ENCODE measurements at regions not wholly inside any gene's neighbourhood (a gene's known extent, or its start where the extent isn't known, plus 50 kb on each side); places are given as distances from the start of the nearest gene placed in this dataset.

GRCh38 chr2:194182888-194183287, 1474.1 kb upstream of the SLC39A10 start:
- Histone ChIP-seq H3K4me3 (ENCODE audit: severe bottlenecking) (no peak overlapping the region), H3K36me3 (ENCODE audit: low read depth) (no peaks in the 10 kb centered on the region), H3K9me3 (ENCODE audit: severe bottlenecking) (no peaks in the 10 kb centered on the region), H3K27ac (ENCODE audit: poor library complexity, severe bottlenecking) (no peak overlapping the region), H3K27me3 (ENCODE audit: insufficient read depth, poor library complexity, severe bottlenecking) (no peaks in the 10 kb centered on the region), H3K4me1 (ENCODE audit: insufficient read depth, poor library complexity, severe bottlenecking) (no peaks in the 10 kb centered on the region)
- ATAC-seq (ENCODE audit: low read depth) (no peak), DNase-seq (ENCODE audit: low spot score) (no peak)
- TF ChIP-seq CTCF (IDR thresholded peaks at IDR 0.05; ENCODE audit: poor library complexity, severe bottlenecking), result no peak

- TF ChIP-seq CTCF (IDR thresholded peaks at IDR 0.05; ENCODE audit: poor library complexity, severe bottlenecking), result no peak
Observed at GRCh38 chr2:194176134-194176533, 1480.9 kb upstream of the SLC39A10 start.

DNA sequence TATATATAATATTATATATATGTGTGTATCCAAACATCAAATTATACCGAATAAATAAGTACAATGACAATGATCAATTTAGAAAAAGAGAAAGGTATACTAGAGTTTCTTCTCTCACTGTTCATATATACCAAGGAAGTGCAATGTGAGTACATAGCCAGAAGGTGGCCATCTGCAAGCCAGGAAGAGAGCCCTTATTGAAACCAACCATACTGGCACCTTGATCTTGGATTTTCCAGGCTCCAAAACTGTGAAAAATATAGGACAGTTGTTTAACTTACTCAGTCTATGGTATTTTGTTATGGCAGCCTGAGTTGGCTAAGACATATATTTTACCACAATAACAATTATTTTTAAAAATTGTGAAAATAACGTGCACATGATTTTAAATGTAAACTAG, 1490.2 kb upstream of the SLC39A10 start:
- Histone ChIP-seq H3K4me1 (ENCODE audit: insufficient read depth, poor library complexity, severe bottlenecking) (no peaks in the 10 kb centered on the region), H3K27me3 (ENCODE audit: insufficient read depth, poor library complexity, severe bottlenecking) (no peaks in the 10 kb centered on the region), H3K36me3 (ENCODE audit: low read depth) (no peaks in the 10 kb centered on the region), H3K27ac (ENCODE audit: poor library complexity, severe bottlenecking) (no peak overlapping the region), H3K9me3 (ENCODE audit: severe bottlenecking) (no peaks in the 10 kb centered on the region), H3K4me3 (ENCODE audit: severe bottlenecking) (no peak overlapping the region)
- peak; percentile 69 for ATAC-seq (ENCODE audit: low read depth)
- peak; percentile 42 for TF ChIP-seq CTCF (IDR thresholded peaks at IDR 0.05; ENCODE audit: poor library complexity, severe bottlenecking)
- DNase-seq (ENCODE audit: low spot score), result no peak

More at GRCh38 chr2:194176134-194176533, 1480.9 kb upstream of the SLC39A10 start:
- H3K36me3 ChIP-seq (ENCODE audit: low read depth), result no peaks in the 10 kb centered on the region
- no peak overlapping the region for H3K27ac ChIP-seq (ENCODE audit: poor library complexity, severe bottlenecking)
- DNase-seq (ENCODE audit: low spot score), result no peak
- no peaks in the 10 kb centered on the region for H3K9me3 ChIP-seq (ENCODE audit: severe bottlenecking)
- no peaks in the 10 kb centered on the region for H3K4me1 ChIP-seq (ENCODE audit: insufficient read depth, poor library complexity, severe bottlenecking)
- ATAC-seq (ENCODE audit: low read depth), result no peak
- no peak overlapping the region for H3K4me3 ChIP-seq (ENCODE audit: severe bottlenecking)
- no peaks in the 10 kb centered on the region for H3K27me3 ChIP-seq (ENCODE audit: insufficient read depth, poor library complexity, severe bottlenecking)

- Histone ChIP-seq H3K36me3 (ENCODE audit: low read depth) (no peaks in the 10 kb centered on the region), H3K9me3 (ENCODE audit: severe bottlenecking) (no peaks in the 10 kb centered on the region), H3K27ac (ENCODE audit: poor library complexity, severe bottlenecking) (no peak overlapping the region), H3K4me1 (ENCODE audit: insufficient read depth, poor library complexity, severe bottlenecking) (no peaks in the 10 kb centered on the region), H3K4me3 (ENCODE audit: severe bottlenecking) (no peak overlapping the region), H3K27me3 (ENCODE audit: insufficient read depth, poor library complexity, severe bottlenecking) (no peaks in the 10 kb centered on the region)
- DNase-seq (ENCODE audit: low spot score), result no peak
- ATAC-seq (ENCODE audit: low read depth), result no peak
- no peak for TF ChIP-seq CTCF (IDR thresholded peaks at IDR 0.05; ENCODE audit: poor library complexity, severe bottlenecking)
Observed at GRCh38 chr2:194155431-194155830, 1501.6 kb upstream of the SLC39A10 start.

- H3K4me3 ChIP-seq (ENCODE audit: severe bottlenecking), result no peak overlapping the region
- no peaks in the 10 kb centered on the region for H3K27me3 ChIP-seq (ENCODE audit: insufficient read depth, poor library complexity, severe bottlenecking)
- H3K9me3 ChIP-seq (ENCODE audit: severe bottlenecking), result no peaks in the 10 kb centered on the region
- no peak for ATAC-seq (ENCODE audit: low read depth)
- no peak for TF ChIP-seq CTCF (IDR thresholded peaks at IDR 0.05; ENCODE audit: poor library complexity, severe bottlenecking)
- no peak for DNase-seq (ENCODE audit: low spot score)
- H3K27ac ChIP-seq (ENCODE audit: poor library complexity, severe bottlenecking), result no peak overlapping the region
- H3K36me3 ChIP-seq (ENCODE audit: low read depth), result no peaks in the 10 kb centered on the region
- H3K4me1 ChIP-seq (ENCODE audit: insufficient read depth, poor library complexity, severe bottlenecking), result no peaks in the 10 kb centered on the region
Observed at GRCh38 chr2:194151231-194151630, 1505.8 kb upstream of the SLC39A10 start.
